HepG2 (cell line): ENCODE measurements at regions not wholly inside any gene's neighbourhood (a gene's known extent, or its start where the extent isn't known, plus 50 kb on each side); places are given as distances from the start of the nearest gene placed in this dataset.

Experiments
- ATAC-seq: fragments of 200-7000 bp; cut with Tn5 transposase; 3 replicates; pipeline ENCODE4 v1.9.1; 2020; ENCODE audit warnings: mild to moderate bottlenecking, moderate library complexity
- BruUV-seq: library from RNA; stranded (reverse); fragments of 400-500 nt; replicated peaks from 2 replicates; lab custom pipeline; 2021; lab: Mats Ljungman, UMichigan
- CTCF ChIA-PET: fragments of 300-600 bp; formaldehyde crosslinking; extraction: SDS; loops from one replicate; lab custom pipeline; 2021; ENCODE audit warnings: low total read pairs, inconsistent platforms, low intra/inter-chr PET ratio; lab: Yijun Ruan, JAX
- POLR2A ChIA-PET: fragments of 350-600 bp; sonication (Branson Sonifier 250); formaldehyde crosslinking; loops from one replicate; lab custom pipeline; 2020; ENCODE audit warnings: antibody characterized with exemption, inconsistent platforms; lab: Yijun Ruan, JAX
- DNase-seq: peaks from one replicate; pipeline ENCODE4 v3.0.0-alpha.2; 2015; ENCODE audit warnings: low spot score
- FAIRE-seq: peaks from 3 replicates; lab custom pipeline; 2011; peaks lifted over from hg19 to GRCh38; lab: Jason Lieb, UNC
- H2AFZ ChIP-seq: one replicate; pipeline ENCODE4 v1.6.1; 2011; ENCODE audit warnings: low read length, inconsistent platforms
- H3K27ac ChIP-seq: fragments of 300-600 bp; 3 replicates; pipeline ENCODE4 v1.8.0; 2011; ENCODE audit warnings: mixed run types, mild to moderate bottlenecking, mixed read lengths, low read length, inconsistent platforms; ENCODE audit not compliant: insufficient read depth; ENCODE audit errors: extremely low read length
- H3K27me3 ChIP-seq, 2 experiments: fragments of 200-600 bp in 1 of 2; 2 replicates in 1 of 2; 3 replicates in 1 of 2; pipeline versions ENCODE4 v1.6.0 to v1.8.0; 2011; ENCODE audit warnings: low read length in 2 of 2, mild to moderate bottlenecking in 2 of 2, moderate library complexity in 2 of 2, inconsistent platforms in 1 of 2; ENCODE audit not compliant: insufficient read depth in 2 of 2, control insufficient read depth in 1 of 2
- H3K36me3 ChIP-seq, 2 experiments: fragments of 200-600 bp in 1 of 2; replicated peaks in 1 of 2; 2 replicates in 1 of 2; 3 replicates in 1 of 2; pipeline versions ENCODE4 v1.5.1 to v1.8.0; 2011; ENCODE audit warnings: low read length in 2 of 2, inconsistent platforms in 1 of 2; ENCODE audit not compliant: insufficient read depth in 2 of 2, control insufficient read depth in 1 of 2
- H3K4me1 ChIP-seq: 2 replicates; pipeline ENCODE4 v1.5.1; 2012; ENCODE audit warnings: low read length, inconsistent platforms; ENCODE audit not compliant: insufficient read depth
- H3K4me2 ChIP-seq: 2 replicates; pipeline ENCODE4 v1.6.0; 2011; ENCODE audit warnings: low read depth, low read length, inconsistent platforms
- H3K4me3 ChIP-seq, 3 experiments: fragments of 200-600 bp in 1 of 3; sonication (generic), shearing (Covaris generic) in 1 of 3; replicated peaks in 1 of 3; 2 replicates each; pipeline ENCODE4 v1.5.1; 2011 to 2016; ENCODE audit warnings: low read length in 3 of 3, inconsistent platforms in 2 of 3, low read depth in 2 of 3, mild to moderate bottlenecking in 2 of 3, control low read depth in 1 of 3, mixed read lengths in 1 of 3; ENCODE audit not compliant: insufficient read depth in 1 of 3
- H3K79me2 ChIP-seq: one replicate; pipeline ENCODE4 v1.6.1; 2011; ENCODE audit warnings: low read length, inconsistent platforms; ENCODE audit not compliant: insufficient read depth
- H3K9ac ChIP-seq: 2 replicates; pipeline ENCODE4 v1.6.0; 2011; ENCODE audit warnings: mild to moderate bottlenecking, low read depth, low read length, inconsistent platforms; ENCODE audit not compliant: insufficient read depth
- H3K9me3 ChIP-seq: 2 replicates; pipeline ENCODE4 v1.5.1; 2012; ENCODE audit warnings: mild to moderate bottlenecking, low read length
- H4K20me1 ChIP-seq: 2 replicates; pipeline ENCODE4 v1.6.0; 2011; ENCODE audit warnings: inconsistent platforms, mild to moderate bottlenecking, low read length, moderate library complexity; ENCODE audit not compliant: insufficient read depth
- CREB1 ChIP-seq, 2 experiments: fragments of 450-650 bp in 1 of 2; IDR thresholded peaks; 2 replicates each; pipeline ENCODE4 v1.6.1; 2016 to 2017; ENCODE audit warnings: control low read depth in 1 of 2, mild to moderate bottlenecking in 1 of 2, missing compliant biosample characterization in 1 of 2, missing genetic modification characterization in 1 of 2
- DR1 ChIP-seq: sonication (generic); formaldehyde crosslinking; IDR thresholded peaks from 2 replicates; pipeline ENCODE4 v1.8.0; 2021; ENCODE audit warnings: mild to moderate bottlenecking, missing genetic modification reagents, inconsistent platforms
- DZIP1 ChIP-seq: sonication (generic); formaldehyde crosslinking; IDR thresholded peaks from 2 replicates; pipeline ENCODE4 v1.5.0; 2020; ENCODE audit warnings: mild to moderate bottlenecking, missing genetic modification reagents
- NFIC ChIP-seq: IDR thresholded peaks from 2 replicates; pipeline ENCODE4 v1.6.1; 2012; ENCODE audit warnings: mild to moderate bottlenecking, low read length, inconsistent platforms
- TEAD3 ChIP-seq: optimal IDR thresholded peaks from 2 replicates; pipeline ENCODE3; 2016; ENCODE audit warnings: borderline replicate concordance
- TOPORS ChIP-seq: sonication (generic); formaldehyde crosslinking; IDR thresholded peaks from 2 replicates; pipeline ENCODE4 v1.8.0; 2023; ENCODE audit warnings: mild to moderate bottlenecking, missing genetic modification reagents
- TRIM24 ChIP-seq: sonication (generic); formaldehyde crosslinking; IDR thresholded peaks from 2 replicates; pipeline ENCODE4 v1.8.0; 2022; ENCODE audit warnings: mild to moderate bottlenecking, missing genetic modification reagents
- ZBTB7A ChIP-seq: sonication (generic); formaldehyde crosslinking; IDR thresholded peaks from 2 replicates; pipeline ENCODE4 v1.8.0; 2022; ENCODE audit warnings: mild to moderate bottlenecking, missing genetic modification reagents
- ZNF160 ChIP-seq: sonication (generic); formaldehyde crosslinking; IDR thresholded peaks from 2 replicates; pipeline ENCODE4 v1.8.0; 2022; ENCODE audit warnings: mild to moderate bottlenecking, inconsistent platforms, missing genetic modification reagents
- ZNF281 ChIP-seq: sonication (generic); formaldehyde crosslinking; IDR thresholded peaks from 2 replicates; pipeline ENCODE4 v1.4.0; 2020; ENCODE audit warnings: missing genetic modification reagents, borderline replicate concordance
- ZNF513 ChIP-seq: sonication (generic); formaldehyde crosslinking; conservative IDR thresholded peaks from 2 replicates; pipeline ENCODE4 v1.5.0; 2020; ENCODE audit warnings: missing genetic modification reagents
- ZNF569 ChIP-seq: sonication (generic); formaldehyde crosslinking; IDR thresholded peaks from 2 replicates; pipeline ENCODE4 v1.5.0; 2020; ENCODE audit warnings: mild to moderate bottlenecking, missing genetic modification reagents, moderate library complexity, borderline replicate concordance
- WGBS: methylation state at CpG from one replicate; pipeline ENCODE4 v1.1.6; 2017; ENCODE audit warnings: low lambda C conversion rate; 5-methylcytosine and 5-hydroxymethylcytosine counted together
- in situ Hi-C: cut with HindIII; loops from 2 replicates; pipeline ENCODE4 v1.10.0; 2017; ENCODE audit warnings: low pct_unique_long_range_greater_than_20kb; ENCODE audit not compliant: extremely low pct_ligation_motif_present
- intact Hi-C: fragments of 100-400 bp; cut with micrococcal nuclease; formaldehyde crosslinking; loops from one replicate; pipeline ENCODE4 v1.10.0; 2022; ENCODE audit not compliant: unreplicated experiment

GRCh38 chr3:182083112-182083511 lies 371.4 kb downstream of the SOX2 start:
- H3K4me3 ChIP-seq, result no peak overlapping the region
- H4K20me1 ChIP-seq, result no peaks in the 10 kb centered on the region
- WGBS, result 1% methylated on average over 2 of the region's 2 CpGs
- DNase-seq, result no peak
- ChIA-PET POLR2A (no interaction called here), CTCF (no interaction called here)
- H3K9ac ChIP-seq, result no peak overlapping the region
- H3K27me3 ChIP-seq, result no peaks in the 10 kb centered on the region
- BruUV-seq, result no TSS peak
- H3K4me1 ChIP-seq, result no peaks in the 10 kb centered on the region
- no peak for FAIRE-seq
- H3K9me3 ChIP-seq, result no peaks in the 10 kb centered on the region
- H2AFZ ChIP-seq, result no peak overlapping the region
- in situ Hi-C loops, result no loop called here
- intact Hi-C loops, result no loop called here
- no peaks in the 10 kb centered on the region for H3K36me3 ChIP-seq
- no peak overlapping the region for H3K27ac ChIP-seq
- no peak overlapping the region for H3K4me2 ChIP-seq
- ATAC-seq, result no peak
- H3K79me2 ChIP-seq, result no peaks in the 10 kb centered on the region
- TF ChIP-seq ZBTB7A (CRISPR knock-in tag) (no peak), DZIP1 (no peak), DR1 (no peak), NFIC (no peak)

GRCh38 chr3:182092662-182093262 lies 381.0 kb downstream of the SOX2 start:
- ChIA-PET POLR2A (no interaction called here), CTCF (no interaction called here)
- H3K27ac ChIP-seq, result no peak overlapping the region
- in situ Hi-C loops, result no loop called here
- H3K79me2 ChIP-seq, result no peaks in the 10 kb centered on the region
- WGBS, result under 1% methylated on average over 6 of the region's 6 CpGs
- no peaks in the 10 kb centered on the region for H3K9me3 ChIP-seq
- H3K4me2 ChIP-seq, result no peak overlapping the region
- H4K20me1 ChIP-seq, result no peaks in the 10 kb centered on the region
- H3K4me3 ChIP-seq, result no peak overlapping the region
- intact Hi-C loops, result no loop called here
- H3K9ac ChIP-seq, result no peak overlapping the region
- FAIRE-seq, result no peak
- BruUV-seq, result no TSS peak
- no peaks in the 10 kb centered on the region for H3K27me3 ChIP-seq
- ATAC-seq, result no peak
- H3K4me1 ChIP-seq, result no peaks in the 10 kb centered on the region
- no peak for DNase-seq
- no peak overlapping the region for H2AFZ ChIP-seq
- H3K36me3 ChIP-seq, result no peaks in the 10 kb centered on the region
- TF ChIP-seq ZNF569 (no peak), TOPORS (CRISPR knock-in tag) (no peak), ZNF281 (CRISPR knock-in tag) (no peak), CREB1 (IDR thresholded peaks at IDR 0.05) (peak; percentile 71), CREB1 (CRISPR knock-in tag; IDR thresholded peaks at IDR 0.05) (no peak), TRIM24 (no peak), ZNF160 (no peak), TEAD3 (CRISPR knock-in tag) (no peak), ZNF513 (CRISPR knock-in tag) (no peak)
